ENCODE measurements at regions not wholly inside any gene's neighbourhood (a gene's known extent, or its start where the extent isn't known, plus 50 kb on each side); places are given as distances from the start of the nearest gene placed in this dataset.

DNA sequence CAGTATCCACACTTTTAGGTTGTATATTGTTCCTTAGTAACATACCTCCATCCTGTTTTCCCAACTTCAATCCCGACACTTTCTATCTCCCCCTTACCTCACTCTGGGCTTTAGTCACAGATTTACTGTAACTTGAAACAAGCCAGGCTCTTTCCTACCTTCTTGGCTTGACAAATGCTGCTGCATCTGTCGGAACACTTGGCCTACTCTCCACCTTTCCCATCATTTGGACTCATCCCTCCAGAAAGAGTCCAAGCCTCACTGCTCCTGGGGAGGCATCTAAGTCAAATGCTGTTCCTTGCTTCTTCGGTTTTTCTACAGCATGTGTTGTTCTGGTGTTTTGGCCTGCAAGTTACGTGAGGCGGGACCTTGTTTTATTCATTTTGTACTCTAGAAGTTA lies 142.4 kb downstream of the DACT1 start:
- TF ChIP-seq, protein P1, sequence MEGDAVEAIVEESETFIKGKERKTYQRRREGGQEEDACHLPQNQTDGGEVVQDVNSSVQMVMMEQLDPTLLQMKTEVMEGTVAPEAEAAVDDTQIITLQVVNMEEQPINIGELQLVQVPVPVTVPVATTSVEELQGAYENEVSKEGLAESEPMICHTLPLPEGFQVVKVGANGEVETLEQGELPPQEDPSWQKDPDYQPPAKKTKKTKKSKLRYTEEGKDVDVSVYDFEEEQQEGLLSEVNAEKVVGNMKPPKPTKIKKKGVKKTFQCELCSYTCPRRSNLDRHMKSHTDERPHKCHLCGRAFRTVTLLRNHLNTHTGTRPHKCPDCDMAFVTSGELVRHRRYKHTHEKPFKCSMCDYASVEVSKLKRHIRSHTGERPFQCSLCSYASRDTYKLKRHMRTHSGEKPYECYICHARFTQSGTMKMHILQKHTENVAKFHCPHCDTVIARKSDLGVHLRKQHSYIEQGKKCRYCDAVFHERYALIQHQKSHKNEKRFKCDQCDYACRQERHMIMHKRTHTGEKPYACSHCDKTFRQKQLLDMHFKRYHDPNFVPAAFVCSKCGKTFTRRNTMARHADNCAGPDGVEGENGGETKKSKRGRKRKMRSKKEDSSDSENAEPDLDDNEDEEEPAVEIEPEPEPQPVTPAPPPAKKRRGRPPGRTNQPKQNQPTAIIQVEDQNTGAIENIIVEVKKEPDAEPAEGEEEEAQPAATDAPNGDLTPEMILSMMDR (conservative IDR thresholded peaks at IDR 0.05; ENCODE audit: low read depth, low read length), result no peak
- no peak for DNase-seq (ENCODE audit: low read depth)

DNA sequence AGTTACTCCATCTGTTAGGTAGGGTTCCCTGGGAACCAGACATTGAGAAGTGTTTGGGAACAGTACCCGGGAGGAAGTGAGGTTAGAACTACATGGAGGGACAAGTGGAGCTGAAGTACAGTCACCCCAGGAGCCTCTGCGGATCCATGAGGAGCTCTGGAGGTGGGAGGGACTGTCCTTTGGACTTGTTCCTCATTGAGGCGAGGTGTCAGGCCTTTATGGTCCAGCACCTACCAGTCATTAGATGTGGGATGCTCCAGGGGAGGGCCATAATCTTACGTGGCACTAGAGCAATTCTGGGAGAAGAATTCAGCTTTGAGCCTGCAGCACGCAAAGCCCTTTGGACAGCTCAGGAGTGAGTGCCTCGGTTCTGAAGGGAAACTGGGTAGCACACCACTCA lies 142.8 kb downstream of the DACT1 start:
- TF ChIP-seq, protein P1 (conservative IDR thresholded peaks at IDR 0.05; ENCODE audit: low read depth, low read length), result no peak
- no peak for DNase-seq (ENCODE audit: low read depth)
- H3K4me3 ChIP-seq (ENCODE audit: low read length), result no peak overlapping the region

More for the DNA sequence above, 142.4 kb downstream of the DACT1 start:
- no peak overlapping the region for H3K4me3 ChIP-seq (ENCODE audit: low read length)

DNA sequence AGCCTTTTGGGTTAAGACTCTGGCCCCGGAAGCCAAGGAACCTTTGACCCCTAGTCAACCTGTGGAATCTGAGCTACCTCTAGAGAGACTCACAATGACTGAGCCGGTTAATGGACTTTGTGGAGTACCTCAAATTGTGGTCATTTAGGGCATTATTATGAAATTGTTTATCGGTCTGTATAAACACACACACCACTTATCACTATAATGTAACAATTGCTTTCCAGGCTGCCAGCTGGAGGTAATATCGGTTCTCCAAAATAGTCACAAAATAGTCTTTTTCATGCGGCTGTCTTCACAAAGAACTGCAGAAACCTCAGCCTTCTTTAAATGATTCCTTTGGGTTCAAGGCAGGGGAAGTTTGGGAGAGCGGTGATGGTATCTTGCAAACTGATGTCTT lies 144.2 kb downstream of the DACT1 start:
- TF ChIP-seq, protein P1 (conservative IDR thresholded peaks at IDR 0.05; ENCODE audit: low read depth, low read length), result no peak
- no peak for DNase-seq (ENCODE audit: low read depth)
- no peak overlapping the region for H3K4me3 ChIP-seq (ENCODE audit: low read length)

DNA sequence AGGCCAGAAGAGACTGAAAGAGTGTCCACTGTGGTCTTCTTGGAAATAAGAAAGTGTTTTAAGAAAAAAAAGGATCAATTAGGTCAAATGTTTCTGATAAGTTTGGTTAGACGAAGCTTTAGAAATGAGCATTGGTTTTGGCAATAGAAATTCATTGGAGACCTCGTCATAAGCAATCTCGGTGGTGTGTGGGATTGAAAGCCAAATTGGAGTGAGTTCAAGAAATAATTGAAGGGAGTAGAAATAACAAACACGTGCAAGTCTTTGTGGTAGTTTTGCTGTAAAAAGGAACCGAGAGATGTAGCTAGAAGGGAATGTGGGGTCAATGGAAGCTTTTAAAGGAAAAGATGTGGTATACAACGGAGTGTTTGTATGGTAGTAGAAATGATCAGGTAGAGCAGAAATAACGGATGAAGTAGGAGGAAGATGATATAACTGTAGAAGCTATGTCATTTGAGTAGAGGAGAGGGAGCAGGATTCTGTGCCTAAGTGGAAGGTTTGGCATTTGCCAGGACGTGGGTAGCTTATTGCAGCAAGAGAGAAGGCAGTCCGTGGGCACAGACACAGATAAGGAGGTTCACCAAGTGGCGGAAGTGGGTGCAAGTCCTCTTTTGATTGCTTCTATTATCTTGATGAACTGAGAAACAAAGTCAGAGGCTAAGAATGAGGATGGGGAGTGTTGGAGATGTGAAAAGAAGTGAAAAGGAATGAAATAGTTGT lies 146.2 kb downstream of the DACT1 start:
- TF ChIP-seq, protein P1 (conservative IDR thresholded peaks at IDR 0.05; ENCODE audit: low read depth, low read length), result no peak

DNA sequence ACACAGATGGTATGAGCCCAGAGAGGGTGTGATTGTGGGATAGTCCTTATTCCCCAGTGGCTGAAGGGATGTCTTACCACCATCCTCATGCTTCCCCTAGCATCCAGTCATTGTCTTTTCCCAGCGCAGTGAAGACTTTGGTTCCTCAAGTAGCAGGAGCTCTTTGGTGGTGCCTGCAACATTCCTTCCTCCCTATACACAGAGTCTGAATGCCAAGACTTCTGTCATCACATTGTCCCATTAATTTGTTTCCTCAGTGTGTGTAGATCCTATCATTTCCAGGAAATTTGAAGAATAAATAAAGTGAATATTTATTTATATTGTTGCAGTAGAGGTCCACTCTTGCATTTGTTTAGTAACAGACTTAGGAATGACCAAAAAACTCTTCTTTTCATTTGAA lies 147.2 kb downstream of the DACT1 start:
- no peak for DNase-seq (ENCODE audit: low read depth)
- TF ChIP-seq, protein P1 (conservative IDR thresholded peaks at IDR 0.05; ENCODE audit: low read depth, low read length), result no peak
- H3K4me3 ChIP-seq (ENCODE audit: low read length), result no peak overlapping the region

More for the DNA sequence above, 146.2 kb downstream of the DACT1 start:
- H3K4me3 ChIP-seq (ENCODE audit: low read length), result no peak overlapping the region
- DNase-seq (ENCODE audit: low read depth), result no peak

DNA sequence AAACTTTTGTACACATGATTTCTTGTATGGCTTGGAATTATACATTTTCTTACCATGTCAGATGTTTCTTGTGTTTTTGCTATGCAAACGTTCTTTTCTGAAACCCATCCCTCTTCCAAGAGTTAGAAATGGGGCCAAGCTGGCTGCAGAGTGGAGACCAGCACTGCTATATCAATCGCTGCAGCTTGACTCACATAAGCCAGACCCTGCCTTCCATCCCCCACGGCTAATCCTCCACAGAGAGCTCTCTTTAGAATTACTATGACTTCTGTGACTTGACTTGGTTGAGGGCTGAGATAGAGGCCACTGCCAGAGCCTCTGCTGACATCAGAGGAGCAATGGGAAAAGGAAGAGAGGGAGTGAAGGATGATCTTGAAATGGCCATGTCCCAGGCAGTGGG lies 147.9 kb downstream of the DACT1 start:
- TF ChIP-seq, protein P1 (conservative IDR thresholded peaks at IDR 0.05; ENCODE audit: low read depth, low read length), result no peak
- H3K4me3 ChIP-seq (ENCODE audit: low read length), result no peak overlapping the region
- no peak for DNase-seq (ENCODE audit: low read depth)

DNA sequence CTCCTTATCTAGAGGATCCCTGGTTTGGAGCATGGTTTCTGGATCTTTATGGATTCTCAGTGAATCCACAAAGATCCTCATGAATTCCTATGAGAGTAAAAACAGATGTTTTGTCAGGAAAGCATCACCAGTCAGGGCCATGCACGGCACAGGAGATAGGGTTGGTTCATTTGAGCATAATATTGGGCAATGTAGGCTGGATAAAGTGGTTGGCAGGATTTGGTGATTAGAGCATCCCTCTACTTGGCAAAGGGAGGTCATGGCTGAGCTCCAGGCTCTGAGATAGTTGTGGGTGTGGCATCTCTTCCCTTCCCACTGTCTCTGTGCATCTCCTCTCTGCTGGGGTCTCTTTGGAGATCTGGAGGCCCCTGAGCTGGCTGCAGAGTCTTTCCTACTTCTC lies 149.8 kb downstream of the DACT1 start:
- TF ChIP-seq, protein P1 (conservative IDR thresholded peaks at IDR 0.05; ENCODE audit: low read depth, low read length), result no peak
- DNase-seq (ENCODE audit: low read depth), result no peak
- no peak overlapping the region for H3K4me3 ChIP-seq (ENCODE audit: low read length)

Measured in retinal pigment epithelial cell (primary cell).